HEK293 (cell line): ENCODE measurements at regions not wholly inside any gene's neighbourhood (a gene's known extent, or its start where the extent isn't known, plus 50 kb on each side); places are given as distances from the start of the nearest gene placed in this dataset.

Experiments used
- SETDB1 ChIP-seq: IDR thresholded peaks from one replicate; pipeline ENCODE4 v1.6.1; 2017; ENCODE audit warnings: mild to moderate bottlenecking, low read length, moderate library complexity, mixed read lengths; ENCODE audit not compliant: insufficient read length
- ZNF596 ChIP-seq: fragments of 450-650 bp; IDR thresholded peaks from 2 replicates; pipeline ENCODE4 v1.5.0; 2018; ENCODE audit warnings: missing biosample characterization, mild to moderate bottlenecking, missing genetic modification characterization, moderate library complexity
- ZSCAN23 ChIP-seq: fragments of 450-650 bp; formaldehyde crosslinking; IDR thresholded peaks from 2 replicates; pipeline ENCODE4 v1.5.1; 2016; ENCODE audit warnings: missing biosample characterization, missing genetic modification characterization

DNA sequence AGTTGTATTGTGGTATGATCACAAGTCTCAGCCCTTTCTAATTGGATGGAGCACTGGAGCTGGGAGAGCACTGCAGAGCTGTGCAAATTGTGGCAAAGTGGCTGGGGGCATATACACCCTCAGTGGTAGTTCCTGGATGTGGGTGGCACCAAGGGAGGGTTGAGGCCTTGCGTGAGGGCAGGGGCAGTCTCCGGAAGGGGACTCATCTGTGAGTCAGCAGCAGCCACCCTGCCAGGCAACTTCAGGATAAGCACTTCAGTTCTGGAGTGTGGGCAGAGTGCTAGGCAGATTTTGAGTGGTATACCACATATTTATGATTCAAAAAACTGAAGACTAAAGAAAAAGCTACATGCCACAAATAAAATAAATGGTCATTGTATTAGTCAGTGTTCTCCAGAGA lies 210.5 kb downstream of the ETV1 start:
- TF ChIP-seq ZNF596 (tag by site-specific recombination) (no peak), ZSCAN23 (tag by site-specific recombination) (no peak), SETDB1 (no peak)
